Inferior parietal cortex (tissue), 1 donor: ENCODE measurements at regions not wholly inside any gene's neighbourhood (a gene's known extent, or its start where the extent isn't known, plus 50 kb on each side); places are given as distances from the start of the nearest gene placed in this dataset.

ENCODE experiments used
- DNase-seq: peaks from one replicate; pipeline ENCODE4 v3.0.0-alpha.2; 2016; ENCODE audit errors: extremely low spot score

DNA sequence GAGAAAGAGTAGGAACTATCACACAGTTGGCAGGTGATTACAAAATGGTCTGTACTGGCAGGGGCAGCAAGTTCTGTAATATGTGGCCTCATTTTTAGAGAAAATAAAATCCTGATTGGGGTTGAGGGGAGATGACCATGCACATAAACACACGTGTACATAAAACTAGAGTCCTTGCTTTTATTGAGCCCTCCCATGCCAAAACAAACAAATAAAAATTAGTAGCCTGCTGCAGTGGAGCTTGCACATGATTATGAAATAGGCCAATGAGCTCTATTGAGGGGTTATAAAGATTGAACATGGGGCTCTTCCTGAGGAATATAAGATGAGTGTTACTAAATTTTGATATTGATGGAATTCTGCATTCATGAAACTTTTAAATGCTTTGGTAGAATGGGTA, 248.4 kb downstream of the ELAVL2 start:
- DNase-seq: no peak

DNA sequence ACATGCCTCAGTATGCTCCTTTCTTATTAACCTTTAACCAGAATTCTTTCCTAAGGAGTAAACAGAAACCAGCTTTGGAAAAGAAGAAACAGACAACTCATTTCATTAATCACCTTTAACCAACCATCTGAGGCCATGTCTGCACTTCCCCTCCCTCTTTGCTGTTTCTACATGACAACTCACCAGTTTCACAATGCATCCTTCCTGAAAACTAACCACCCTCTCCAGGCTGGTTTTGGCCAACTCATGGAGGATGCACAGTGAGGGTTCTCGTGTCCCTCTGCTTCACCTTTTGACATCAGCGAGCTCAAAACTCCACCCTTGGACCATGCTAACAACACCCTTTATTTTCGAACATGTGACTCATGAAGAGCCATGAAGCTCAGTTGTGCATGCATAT, 244.1 kb downstream of the ELAVL2 start:
- DNase-seq: no peak

GRCh38 chr9:23582836-23583235, 243.2 kb downstream of the ELAVL2 start:
- no peak for DNase-seq

GRCh38 chr9:23586906-23587305, 239.1 kb downstream of the ELAVL2 start:
- DNase-seq: no peak

DNA sequence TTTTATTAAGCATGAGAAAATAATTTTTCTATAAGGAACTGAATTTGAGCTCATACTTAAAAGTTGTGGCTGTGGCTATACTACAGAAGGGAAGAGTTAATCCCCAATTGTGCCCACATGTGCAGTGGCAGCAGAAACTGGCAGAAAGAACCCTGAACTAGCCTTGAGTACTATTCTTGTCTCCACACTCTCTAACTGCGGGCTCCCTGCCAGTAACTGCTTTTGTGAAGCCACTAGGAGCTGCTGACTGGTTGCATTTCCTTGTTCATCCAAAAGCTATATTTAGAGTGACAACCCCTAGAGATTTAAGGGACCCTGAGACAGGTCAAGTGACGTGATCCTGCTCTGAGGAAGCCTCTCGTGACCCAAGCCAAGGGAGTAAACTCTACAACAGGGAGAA, 238.6 kb downstream of the ELAVL2 start:
- DNase-seq: peak; percentile 70

GRCh38 chr9:23587903-23588302, 238.1 kb downstream of the ELAVL2 start:
- DNase-seq: no peak

GRCh38 chr9:23590276-23591000, 235.6 kb downstream of the ELAVL2 start:
- no peak for DNase-seq

GRCh38 chr9:23594421-23594820, 231.6 kb downstream of the ELAVL2 start:
- no peak for DNase-seq

GRCh38 chr9:23596913-23597634, 229.0 kb downstream of the ELAVL2 start:
- DNase-seq: no peak

DNA sequence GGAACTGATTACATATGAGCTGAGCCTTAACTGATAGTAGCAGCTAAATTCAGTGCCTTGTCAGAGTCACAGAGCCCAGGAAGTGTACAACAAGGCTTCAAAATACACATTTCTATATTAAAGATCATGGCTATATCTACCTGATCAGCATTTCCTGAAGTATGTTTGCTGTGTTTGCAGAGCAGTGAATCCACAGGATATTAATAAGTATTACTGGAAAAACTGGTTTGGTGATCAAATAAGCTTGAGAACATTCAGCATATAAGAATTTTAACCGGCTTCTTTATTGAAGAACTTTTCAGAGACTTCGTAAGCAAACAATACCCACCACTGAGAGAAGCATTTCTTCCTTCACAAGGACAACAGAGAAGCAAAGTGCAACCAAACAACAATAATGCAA, 227.0 kb downstream of the ELAVL2 start:
- no peak for DNase-seq

DNA sequence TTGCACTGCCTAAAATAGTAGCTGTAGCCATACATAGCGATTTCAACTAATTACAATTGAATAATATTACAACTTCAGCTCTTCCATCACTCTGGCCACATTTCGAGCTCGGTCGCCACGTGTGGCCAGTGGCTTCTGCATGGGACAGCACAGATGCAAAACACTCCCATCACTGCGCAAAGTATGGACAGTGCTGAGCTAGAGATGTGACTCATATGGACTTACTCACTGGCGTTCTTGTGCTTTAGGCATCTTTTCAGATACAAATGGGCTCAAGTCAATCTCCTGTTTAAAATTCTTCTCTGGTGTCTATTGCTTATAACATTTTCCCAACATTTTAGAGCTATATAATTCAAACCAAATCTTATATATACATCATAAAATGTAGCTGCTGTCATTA, 222.7 kb downstream of the ELAVL2 start:
- DNase-seq: no peak

DNA sequence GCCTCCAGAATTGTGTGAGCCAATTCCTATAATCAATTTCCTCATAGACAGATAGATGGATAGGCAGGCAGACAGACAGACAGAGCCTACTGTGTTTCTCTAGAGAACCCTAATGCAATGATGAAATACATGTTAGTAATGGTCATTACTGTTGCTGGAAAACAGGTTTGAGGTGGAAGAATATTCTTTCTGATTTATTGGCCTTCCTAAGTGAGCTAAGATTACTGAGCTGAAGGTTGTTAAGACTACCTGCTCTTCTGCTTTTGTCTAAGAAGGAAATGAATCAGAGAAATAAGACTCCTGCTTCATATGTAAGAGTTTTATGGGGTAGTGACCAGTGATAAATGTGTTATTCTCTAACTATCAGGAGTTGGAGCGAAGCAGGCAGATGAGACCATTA, 219.9 kb downstream of the ELAVL2 start:
- DNase-seq: no peak

- no peak for DNase-seq
Measured at GRCh38 chr9:23608456-23608855, 217.6 kb downstream of the ELAVL2 start.

- no peak for DNase-seq
Measured at GRCh38 chr9:23611869-23612268, 214.2 kb downstream of the ELAVL2 start.

- peak; percentile 18 for DNase-seq
Measured at GRCh38 chr9:23615569-23615968, 210.5 kb downstream of the ELAVL2 start.

DNA sequence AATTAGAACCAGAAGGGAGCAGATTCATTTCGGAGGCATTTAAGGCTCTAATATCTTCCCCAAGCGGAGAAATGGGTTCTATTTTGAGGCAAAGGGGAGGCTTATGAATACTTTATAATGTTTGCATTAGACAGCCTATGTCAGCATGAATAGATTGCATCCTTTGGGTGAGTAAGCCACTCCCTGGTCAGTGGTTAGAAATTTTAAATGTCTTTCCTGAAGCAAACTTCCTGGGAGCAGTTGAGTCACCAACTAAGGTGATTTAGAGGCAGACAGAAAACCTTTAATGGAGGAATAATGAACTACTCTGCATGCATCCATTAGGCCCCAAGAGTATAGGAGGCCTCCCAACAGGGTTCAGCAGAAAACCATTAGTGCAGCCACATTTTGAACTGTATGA, 204.9 kb downstream of the ELAVL2 start:
- DNase-seq: no peak

GRCh38 chr9:23621924-23622323, 204.1 kb downstream of the ELAVL2 start:
- DNase-seq: no peak

DNA sequence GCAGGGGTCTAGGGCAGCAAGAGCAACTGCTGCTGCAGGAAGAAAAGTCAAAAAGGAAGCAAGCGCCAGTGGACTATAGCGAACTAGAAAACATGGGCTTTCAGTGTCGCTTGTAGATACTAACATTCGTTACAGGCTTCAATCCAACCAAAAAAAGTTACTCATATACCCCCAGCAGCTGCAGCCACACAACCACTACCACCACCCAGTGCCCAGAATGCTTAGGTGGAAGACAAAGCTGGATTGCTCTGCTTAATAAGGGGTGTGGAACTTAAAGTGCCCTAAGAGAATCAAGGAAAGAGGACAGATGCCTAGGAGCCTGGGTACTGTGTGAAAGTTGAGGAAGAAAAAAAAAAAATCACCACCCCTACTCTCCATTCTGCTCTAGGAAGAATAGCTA, 203.6 kb downstream of the ELAVL2 start:
- DNase-seq: no peak

DNA sequence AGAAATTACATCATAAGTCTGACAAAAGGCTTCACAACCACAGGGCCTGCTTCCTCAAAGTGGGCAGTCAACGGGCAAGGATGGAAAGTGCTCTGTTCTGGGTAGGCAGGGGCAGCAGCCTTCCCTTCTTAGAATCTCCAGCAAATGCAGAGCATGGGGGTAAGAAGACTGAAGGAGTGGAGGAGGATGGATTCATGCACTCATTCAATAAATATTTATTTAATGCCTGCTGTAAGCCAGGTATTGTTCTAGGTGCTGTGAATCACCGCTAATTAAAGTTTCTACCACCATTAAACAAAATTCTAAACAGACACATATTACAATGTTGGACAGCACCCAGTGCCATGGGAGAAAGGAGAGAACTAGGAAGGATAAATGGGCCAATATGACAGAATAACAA, 195.6 kb downstream of the ELAVL2 start:
- DNase-seq: no peak

GRCh38 chr9:23635276-23635675, 190.8 kb downstream of the ELAVL2 start:
- no peak for DNase-seq

DNA sequence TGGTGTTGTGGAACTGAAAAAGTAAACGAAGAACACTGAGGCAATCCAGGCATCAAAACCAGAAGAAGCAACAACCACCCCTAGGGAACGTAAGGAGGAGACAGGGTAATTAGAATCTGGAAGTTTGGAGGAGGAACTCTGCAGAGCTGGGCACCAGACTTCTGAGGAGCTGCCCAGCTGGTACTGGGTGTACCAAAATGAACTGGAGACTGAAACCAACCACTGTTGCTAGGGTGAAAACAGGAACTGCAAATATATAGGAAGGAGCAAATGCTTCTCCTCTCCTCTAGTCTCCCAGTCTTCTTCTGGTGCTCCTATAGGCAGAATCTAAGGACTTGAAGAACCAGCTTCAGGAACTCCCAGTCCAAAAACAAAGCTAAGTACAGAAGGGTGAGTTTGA, 189.8 kb downstream of the ELAVL2 start:
- no peak for DNase-seq

DNA sequence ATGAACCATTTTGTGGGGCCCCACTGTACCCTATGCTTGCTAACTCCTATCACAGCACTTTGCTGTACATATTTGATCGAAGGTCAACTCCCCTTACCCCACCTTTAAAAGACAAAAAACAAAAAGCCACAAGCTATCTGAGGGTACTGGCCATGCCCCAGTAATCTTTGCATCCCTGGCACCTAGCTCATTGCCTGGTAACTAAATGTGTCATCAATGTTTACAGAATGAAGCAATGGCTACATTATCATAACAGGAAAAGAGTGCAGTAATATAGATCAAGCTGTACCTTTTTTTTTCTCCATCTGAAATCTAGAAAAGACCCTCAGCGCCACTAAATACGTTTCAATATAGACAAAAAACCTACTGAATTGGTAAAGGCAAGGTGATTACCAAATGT, 188.0 kb downstream of the ELAVL2 start:
- no peak for DNase-seq

DNA sequence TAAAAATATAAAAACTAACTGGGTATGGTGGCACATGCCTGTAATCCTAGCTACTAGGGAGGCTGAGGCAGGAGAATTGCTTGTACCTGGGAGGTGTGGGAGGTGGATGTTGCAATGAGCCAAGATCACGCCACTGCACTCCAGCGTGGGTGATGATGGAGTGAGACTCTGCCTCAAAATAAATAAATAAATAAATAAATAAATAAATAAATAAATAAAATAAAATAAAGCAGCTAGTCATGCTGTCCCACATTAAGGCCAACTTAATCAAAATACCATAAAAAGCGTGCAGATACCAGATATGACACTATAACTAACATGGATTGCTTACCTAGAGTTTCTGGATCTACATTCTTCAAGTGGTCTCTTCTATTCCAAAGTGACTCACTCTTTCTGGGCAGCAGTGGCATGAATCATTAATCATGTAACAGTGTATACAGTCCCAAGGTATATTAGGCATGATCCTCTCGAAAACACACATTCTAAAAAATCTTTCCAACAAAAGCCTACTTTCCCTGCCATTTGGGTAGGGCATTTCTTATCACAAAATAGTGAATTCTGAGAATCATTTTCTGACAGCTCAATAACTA, 187.1 kb downstream of the ELAVL2 start:
- no peak for DNase-seq
